HepG2 (cell line): ENCODE measurements at regions not wholly inside any gene's neighbourhood (a gene's known extent, or its start where the extent isn't known, plus 50 kb on each side); places are given as distances from the start of the nearest gene placed in this dataset.
"Not testable (repeated sequence)": the region's sequence is repeated elsewhere in the genome, so short reads cannot be mapped to it uniquely, and the experiment has no call there.

Experiments used
- ATAC-seq: fragments of 200-7000 bp; cut with Tn5 transposase; 3 replicates; pipeline ENCODE4 v1.9.1; 2020; ENCODE audit warnings: mild to moderate bottlenecking, moderate library complexity
- BruUV-seq: library from RNA; stranded (reverse); fragments of 400-500 nt; replicated peaks from 2 replicates; lab custom pipeline; 2021; lab: Mats Ljungman, UMichigan
- CTCF ChIA-PET: fragments of 300-600 bp; formaldehyde crosslinking; extraction: SDS; loops from one replicate; lab custom pipeline; 2021; ENCODE audit warnings: low total read pairs, inconsistent platforms, low intra/inter-chr PET ratio; lab: Yijun Ruan, JAX
- POLR2A ChIA-PET: fragments of 350-600 bp; sonication (Branson Sonifier 250); formaldehyde crosslinking; loops from one replicate; lab custom pipeline; 2020; ENCODE audit warnings: antibody characterized with exemption, inconsistent platforms; lab: Yijun Ruan, JAX
- DNase-seq: peaks from one replicate; pipeline ENCODE4 v3.0.0-alpha.2; 2015; ENCODE audit warnings: low spot score
- FAIRE-seq: peaks from 3 replicates; lab custom pipeline; 2011; peaks lifted over from hg19 to GRCh38; lab: Jason Lieb, UNC
- H2AFZ ChIP-seq: one replicate; pipeline ENCODE4 v1.6.1; 2011; ENCODE audit warnings: low read length, inconsistent platforms
- H3K27ac ChIP-seq: fragments of 300-600 bp; 3 replicates; pipeline ENCODE4 v1.8.0; 2011; ENCODE audit warnings: mixed run types, mild to moderate bottlenecking, mixed read lengths, low read length, inconsistent platforms; ENCODE audit not compliant: insufficient read depth; ENCODE audit errors: extremely low read length
- H3K27me3 ChIP-seq, 2 experiments: fragments of 200-600 bp in 1 of 2; 2 replicates in 1 of 2; 3 replicates in 1 of 2; pipeline versions ENCODE4 v1.6.0 to v1.8.0; 2011; ENCODE audit warnings: low read length in 2 of 2, mild to moderate bottlenecking in 2 of 2, moderate library complexity in 2 of 2, inconsistent platforms in 1 of 2; ENCODE audit not compliant: insufficient read depth in 2 of 2, control insufficient read depth in 1 of 2
- H3K36me3 ChIP-seq, 2 experiments: fragments of 200-600 bp in 1 of 2; replicated peaks in 1 of 2; 2 replicates in 1 of 2; 3 replicates in 1 of 2; pipeline versions ENCODE4 v1.5.1 to v1.8.0; 2011; ENCODE audit warnings: low read length in 2 of 2, inconsistent platforms in 1 of 2; ENCODE audit not compliant: insufficient read depth in 2 of 2, control insufficient read depth in 1 of 2
- H3K4me1 ChIP-seq: 2 replicates; pipeline ENCODE4 v1.5.1; 2012; ENCODE audit warnings: low read length, inconsistent platforms; ENCODE audit not compliant: insufficient read depth
- H3K4me2 ChIP-seq: 2 replicates; pipeline ENCODE4 v1.6.0; 2011; ENCODE audit warnings: low read depth, low read length, inconsistent platforms
- H3K4me3 ChIP-seq, 3 experiments: fragments of 200-600 bp in 1 of 3; sonication (generic), shearing (Covaris generic) in 1 of 3; replicated peaks in 1 of 3; 2 replicates each; pipeline ENCODE4 v1.5.1; 2011 to 2016; ENCODE audit warnings: low read length in 3 of 3, inconsistent platforms in 2 of 3, low read depth in 2 of 3, mild to moderate bottlenecking in 2 of 3, control low read depth in 1 of 3, mixed read lengths in 1 of 3; ENCODE audit not compliant: insufficient read depth in 1 of 3
- H3K79me2 ChIP-seq: one replicate; pipeline ENCODE4 v1.6.1; 2011; ENCODE audit warnings: low read length, inconsistent platforms; ENCODE audit not compliant: insufficient read depth
- H3K9ac ChIP-seq: 2 replicates; pipeline ENCODE4 v1.6.0; 2011; ENCODE audit warnings: mild to moderate bottlenecking, low read depth, low read length, inconsistent platforms; ENCODE audit not compliant: insufficient read depth
- H3K9me3 ChIP-seq: 2 replicates; pipeline ENCODE4 v1.5.1; 2012; ENCODE audit warnings: mild to moderate bottlenecking, low read length
- H4K20me1 ChIP-seq: 2 replicates; pipeline ENCODE4 v1.6.0; 2011; ENCODE audit warnings: inconsistent platforms, mild to moderate bottlenecking, low read length, moderate library complexity; ENCODE audit not compliant: insufficient read depth
- FOXA1 ChIP-seq, 2 experiments: fragments of 450-650 bp in 1 of 2; sonication (generic) in 1 of 2; formaldehyde crosslinking in 1 of 2; IDR thresholded peaks; 2 replicates each; pipeline versions ENCODE4 v1.4.0 to v1.6.1; 2016 to 2020; ENCODE audit warnings: missing genetic modification reagents in 1 of 2
- FOXP1 ChIP-seq, 2 experiments: fragments of 450-650 bp in 1 of 2; IDR thresholded peaks; 2 replicates each; pipeline ENCODE4 v1.6.1; 2017 to 2018; ENCODE audit warnings: antibody characterized with exemption in 1 of 2
- MLX ChIP-seq: IDR thresholded peaks from 2 replicates; pipeline ENCODE4 v1.6.1; 2016
- SP140L ChIP-seq: sonication (generic); formaldehyde crosslinking; IDR thresholded peaks from 2 replicates; pipeline ENCODE4 v1.4.0; 2020; ENCODE audit warnings: missing genetic modification reagents, borderline replicate concordance
- ZNF281 ChIP-seq: sonication (generic); formaldehyde crosslinking; IDR thresholded peaks from 2 replicates; pipeline ENCODE4 v1.4.0; 2020; ENCODE audit warnings: missing genetic modification reagents, borderline replicate concordance
- WGBS: methylation state at CpG from one replicate; pipeline ENCODE4 v1.1.6; 2017; ENCODE audit warnings: low lambda C conversion rate; 5-methylcytosine and 5-hydroxymethylcytosine counted together
- in situ Hi-C: cut with HindIII; loops from 2 replicates; pipeline ENCODE4 v1.10.0; 2017; ENCODE audit warnings: low pct_unique_long_range_greater_than_20kb; ENCODE audit not compliant: extremely low pct_ligation_motif_present
- intact Hi-C: fragments of 100-400 bp; cut with micrococcal nuclease; formaldehyde crosslinking; loops from one replicate; pipeline ENCODE4 v1.10.0; 2022; ENCODE audit not compliant: unreplicated experiment

- no peak for TF ChIP-seq MLX (CRISPR knock-in tag)
Observed at GRCh38 chr20:12577213-12577612, 431.6 kb upstream of the SPTLC3 start (continued).

GRCh38 chr20:12581644-12582289, 427.0 kb upstream of the SPTLC3 start:
- ChIA-PET CTCF (no interaction called here), POLR2A (no interaction called here)
- Histone ChIP-seq H3K4me3 (no peak overlapping the region), H3K36me3 (no peaks in the 10 kb centered on the region), H3K9ac (no peak overlapping the region), H3K9me3 (no peaks in the 10 kb centered on the region), H3K79me2 (no peaks in the 10 kb centered on the region), H4K20me1 (no peaks in the 10 kb centered on the region), H3K27me3 (no peaks in the 10 kb centered on the region), H3K4me1 (no peaks in the 10 kb centered on the region), H3K27ac (no peak overlapping the region)
- FAIRE-seq: peak; percentile 23
- in situ Hi-C loops (loop anchor here (25.0 kb wide), 1 partner anchor 606 kb away; no protein-coding TSS in a partner anchor), intact Hi-C loops (no loop called here)
- BruUV-seq: no TSS peak
- WGBS: 22% methylated on average over 5 of the region's 5 CpGs
- TF ChIP-seq FOXP1 (IDR thresholded peaks at IDR 0.05) (no peak), FOXP1 (CRISPR knock-in tag; IDR thresholded peaks at IDR 0.05) (0 out of 2 replicates have a peak, but pooled peaks have one; percentile 14), SP140L (no peak)
- TF ChIP-seq, all 625 proteins: peak for 1
- DNase-seq (no peak), ATAC-seq (no peak)
- Histone ChIP-seq H2AFZ (no peak overlapping the region), H3K4me2 (no peak overlapping the region)

GRCh38 chr20:12582710-12583109, 426.1 kb upstream of the SPTLC3 start:
- DNase-seq; H2AFZ ChIP-seq; H4K20me1 ChIP-seq; H3K27ac ChIP-seq; H3K4me2 ChIP-seq; H3K9ac ChIP-seq; H3K9me3 ChIP-seq; H3K27me3 ChIP-seq; CTCF ChIA-PET; H3K4me3 ChIP-seq; FAIRE-seq; POLR2A ChIA-PET; H3K4me1 ChIP-seq; intact Hi-C loops; BruUV-seq; ATAC-seq; H3K36me3 ChIP-seq; H3K79me2 ChIP-seq; TF ChIP-seq FOXA1 (IDR thresholded peaks at IDR 0.05): not testable (repeated sequence)
- WGBS: 57% methylated on average over 10 of the region's 14 CpGs
- in situ Hi-C loops: loop anchor here (25.0 kb wide), 1 partner anchor 605 kb away; no protein-coding TSS in a partner anchor
- TF ChIP-seq FOXA1 (CRISPR knock-in tag; IDR thresholded peaks at IDR 0.05): peak; percentile 22; the same call in 1 of the 2 replicates
- TF ChIP-seq ZNF281 (CRISPR knock-in tag): peak; percentile 69; the same call in 1 of the 2 replicates
